GM12872 (cell line): ENCODE measurements at regions not wholly inside any gene's neighbourhood (a gene's known extent, or its start where the extent isn't known, plus 50 kb on each side); places are given as distances from the start of the nearest gene placed in this dataset.

Source experiments
- TF ChIP-seq, protein P1 (sequence below): IDR thresholded peaks from 3 replicates; pipeline ENCODE4 v1.5.1; 2011; ENCODE audit warnings: low read depth, mild to moderate bottlenecking, low read length, moderate library complexity; ENCODE audit not compliant: insufficient read depth

DNA sequence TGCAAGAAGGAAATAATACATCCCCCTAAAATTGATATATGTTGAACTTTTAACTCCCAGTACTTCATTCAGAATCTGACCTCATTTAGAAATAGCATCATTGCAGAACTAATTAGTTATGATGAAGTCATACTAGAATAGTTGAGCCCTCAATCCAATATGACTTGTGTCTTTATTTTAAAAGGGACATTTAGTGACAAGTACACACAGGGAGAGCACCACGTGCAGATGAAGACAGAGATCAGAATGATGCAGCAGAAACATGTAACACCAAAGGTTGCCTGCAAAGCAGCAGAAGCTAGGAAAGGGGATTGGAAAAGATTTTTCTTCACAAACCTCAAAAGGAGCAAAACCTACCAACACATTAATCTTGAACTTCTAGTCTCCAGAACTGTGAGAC is 2602.5 kb downstream of the PCDH9 start:
- TF ChIP-seq, protein P1, sequence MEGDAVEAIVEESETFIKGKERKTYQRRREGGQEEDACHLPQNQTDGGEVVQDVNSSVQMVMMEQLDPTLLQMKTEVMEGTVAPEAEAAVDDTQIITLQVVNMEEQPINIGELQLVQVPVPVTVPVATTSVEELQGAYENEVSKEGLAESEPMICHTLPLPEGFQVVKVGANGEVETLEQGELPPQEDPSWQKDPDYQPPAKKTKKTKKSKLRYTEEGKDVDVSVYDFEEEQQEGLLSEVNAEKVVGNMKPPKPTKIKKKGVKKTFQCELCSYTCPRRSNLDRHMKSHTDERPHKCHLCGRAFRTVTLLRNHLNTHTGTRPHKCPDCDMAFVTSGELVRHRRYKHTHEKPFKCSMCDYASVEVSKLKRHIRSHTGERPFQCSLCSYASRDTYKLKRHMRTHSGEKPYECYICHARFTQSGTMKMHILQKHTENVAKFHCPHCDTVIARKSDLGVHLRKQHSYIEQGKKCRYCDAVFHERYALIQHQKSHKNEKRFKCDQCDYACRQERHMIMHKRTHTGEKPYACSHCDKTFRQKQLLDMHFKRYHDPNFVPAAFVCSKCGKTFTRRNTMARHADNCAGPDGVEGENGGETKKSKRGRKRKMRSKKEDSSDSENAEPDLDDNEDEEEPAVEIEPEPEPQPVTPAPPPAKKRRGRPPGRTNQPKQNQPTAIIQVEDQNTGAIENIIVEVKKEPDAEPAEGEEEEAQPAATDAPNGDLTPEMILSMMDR: no peak

DNA sequence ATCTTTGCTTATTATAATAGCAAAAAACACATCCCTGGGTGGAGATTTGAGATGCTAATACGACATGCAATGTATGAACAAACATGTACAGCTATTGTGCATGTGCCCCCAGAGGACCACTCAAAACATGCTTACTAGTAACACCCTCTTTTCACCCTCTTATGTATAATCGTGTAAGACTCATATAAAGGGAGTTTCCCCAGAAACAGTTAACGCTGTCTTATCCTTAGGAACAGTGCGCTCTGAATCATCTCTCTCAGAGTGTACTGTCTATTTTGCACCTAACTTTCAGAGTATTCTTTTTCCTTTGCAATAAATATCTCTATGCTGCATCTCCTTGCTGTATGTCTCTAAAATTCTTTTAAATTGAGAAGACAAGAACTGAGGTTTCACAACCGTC is 2604.0 kb downstream of the PCDH9 start:
- TF ChIP-seq, protein P1: no peak

DNA sequence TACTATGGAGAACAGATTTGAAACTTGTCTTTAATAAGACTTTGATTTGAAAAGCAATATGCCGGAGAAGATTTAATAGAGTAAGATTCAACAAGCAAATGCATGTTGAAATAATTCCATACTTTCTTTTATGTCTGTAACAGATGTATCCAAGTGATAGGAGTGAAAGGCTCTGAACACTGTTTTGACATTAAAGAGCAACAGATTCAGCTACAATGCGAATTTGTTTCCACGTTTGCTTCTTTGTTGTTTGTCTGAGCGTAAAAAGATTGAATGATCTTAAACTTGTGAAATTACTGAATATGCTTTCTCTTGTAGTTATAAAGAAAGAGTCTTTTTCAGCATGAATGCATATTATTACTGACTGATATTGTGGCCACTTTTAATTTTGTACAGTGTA is 2612.9 kb downstream of the PCDH9 start:
- TF ChIP-seq, protein P1: no peak

DNA sequence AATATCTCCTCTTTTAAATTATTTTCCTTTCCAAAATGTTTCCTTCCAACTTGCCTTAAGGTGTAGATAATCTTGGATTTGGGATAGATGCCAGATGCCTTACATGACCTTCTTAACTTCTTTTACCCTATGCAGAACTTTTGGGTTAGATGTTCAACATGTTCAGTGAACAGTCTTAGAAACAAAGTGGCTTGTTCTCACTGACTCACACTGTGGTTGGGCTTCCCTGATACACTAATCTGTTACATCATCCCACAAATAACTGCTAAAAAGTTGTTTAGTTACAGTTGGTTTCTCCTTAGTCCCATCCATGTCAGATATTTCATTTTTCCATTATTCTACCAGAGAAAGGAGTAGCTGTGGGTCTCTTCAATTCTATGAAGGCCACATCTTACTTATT is 2638.2 kb downstream of the PCDH9 start:
- TF ChIP-seq, protein P1: no peak

DNA sequence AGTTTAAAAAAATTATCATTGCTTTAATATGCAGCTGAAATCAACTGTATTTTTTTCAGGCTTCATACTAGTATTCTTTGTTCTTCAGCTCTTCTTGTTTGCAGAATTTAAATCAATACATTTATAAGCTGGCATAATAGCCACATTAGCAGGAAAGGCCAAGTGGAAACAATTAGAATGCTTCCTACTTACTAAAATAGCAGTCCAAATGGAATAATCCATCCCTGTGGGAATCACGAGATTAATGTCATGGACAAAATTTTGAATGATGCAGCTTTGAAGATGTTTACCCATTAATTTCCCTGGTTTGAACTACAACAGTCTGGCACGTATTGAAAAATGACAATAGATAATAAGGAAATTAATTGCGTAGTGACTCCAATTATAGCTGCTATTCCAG is 2650.8 kb downstream of the PCDH9 start:
- TF ChIP-seq, protein P1: no peak

DNA sequence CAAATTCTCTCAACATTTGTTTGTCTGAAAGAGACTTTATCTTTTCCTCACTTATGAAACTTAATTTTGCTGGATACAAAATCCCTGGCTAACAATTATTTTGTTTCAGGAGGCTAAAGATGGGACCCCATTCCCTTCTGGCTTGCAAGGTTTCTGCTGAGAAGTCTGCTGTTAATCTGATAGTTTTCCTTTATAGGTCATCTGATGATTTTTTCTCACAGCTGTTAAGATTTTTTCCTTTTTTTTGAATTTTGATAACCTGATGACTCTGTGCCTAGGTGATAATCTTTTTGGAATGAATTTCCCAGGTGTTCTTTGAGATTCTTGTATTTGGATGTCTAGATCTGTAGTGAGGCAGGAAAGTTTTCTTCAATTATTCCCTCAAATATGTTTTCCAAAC is 2661.4 kb downstream of the PCDH9 start:
- TF ChIP-seq, protein P1: no peak

DNA sequence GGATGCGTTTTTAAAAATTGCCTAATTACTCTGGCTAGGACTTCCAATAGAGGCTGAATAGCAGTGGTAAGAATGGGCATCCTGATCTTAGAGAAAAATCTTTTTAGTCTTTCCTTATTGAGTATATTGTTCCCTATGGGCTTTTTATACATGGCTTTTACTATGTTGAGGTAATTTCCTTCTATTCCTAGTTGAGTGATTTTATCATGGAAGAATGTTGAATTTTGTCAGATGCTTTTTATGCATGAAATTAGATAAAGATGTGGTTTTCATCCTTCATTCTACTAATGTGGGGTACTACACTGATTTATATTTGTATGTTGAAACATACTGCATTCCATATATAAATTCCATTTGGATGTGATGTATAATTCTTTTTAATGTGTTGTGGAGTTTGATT is 2673.8 kb downstream of the PCDH9 start:
- TF ChIP-seq, protein P1: no peak
